ENCODE measurements at regions not wholly inside any gene's neighbourhood (a gene's known extent, or its start where the extent isn't known, plus 50 kb on each side); places are given as distances from the start of the nearest gene placed in this dataset.

- DNase-seq: no peak
These were observed 384.6 kb upstream of the KHDRBS2 start for GRCh38 chr6:62670490-62671223.

- no peak for DNase-seq
These were observed 383.8 kb upstream of the KHDRBS2 start for GRCh38 chr6:62669831-62670230.

- DNase-seq: peak in 2 of 3 donors; percentile 1 to 28
These were observed 366.8 kb upstream of the KHDRBS2 start for GRCh38 chr6:62652692-62653328.

GRCh38 chr6:62645274-62645673 lies 359.2 kb upstream of the KHDRBS2 start:
- no peak for DNase-seq

DNA sequence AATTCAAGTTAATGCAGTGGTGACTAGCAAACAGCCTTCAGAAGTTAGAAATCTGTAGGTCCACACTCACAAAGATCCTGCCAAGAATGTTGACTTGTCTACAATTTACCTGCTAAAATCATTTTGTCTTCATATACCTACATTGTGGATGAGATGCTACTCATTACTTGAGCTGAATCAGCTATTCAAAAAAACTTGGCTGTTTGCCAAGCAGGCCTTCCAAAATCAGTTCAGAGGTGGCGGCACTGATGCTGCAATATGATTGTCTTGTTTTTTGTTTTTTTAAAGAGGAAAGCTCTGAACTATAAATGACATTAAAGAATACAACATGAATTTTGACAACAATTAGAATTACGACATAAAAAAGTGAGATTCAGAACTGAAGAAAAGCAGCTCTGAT lies 354.7 kb upstream of the KHDRBS2 start:
- DNase-seq: no peak

GRCh38 chr6:62626661-62627060 lies 340.6 kb upstream of the KHDRBS2 start:
- DNase-seq: no peak

GRCh38 chr6:62623846-62624532 lies 338.0 kb upstream of the KHDRBS2 start:
- DNase-seq: no peak

DNA sequence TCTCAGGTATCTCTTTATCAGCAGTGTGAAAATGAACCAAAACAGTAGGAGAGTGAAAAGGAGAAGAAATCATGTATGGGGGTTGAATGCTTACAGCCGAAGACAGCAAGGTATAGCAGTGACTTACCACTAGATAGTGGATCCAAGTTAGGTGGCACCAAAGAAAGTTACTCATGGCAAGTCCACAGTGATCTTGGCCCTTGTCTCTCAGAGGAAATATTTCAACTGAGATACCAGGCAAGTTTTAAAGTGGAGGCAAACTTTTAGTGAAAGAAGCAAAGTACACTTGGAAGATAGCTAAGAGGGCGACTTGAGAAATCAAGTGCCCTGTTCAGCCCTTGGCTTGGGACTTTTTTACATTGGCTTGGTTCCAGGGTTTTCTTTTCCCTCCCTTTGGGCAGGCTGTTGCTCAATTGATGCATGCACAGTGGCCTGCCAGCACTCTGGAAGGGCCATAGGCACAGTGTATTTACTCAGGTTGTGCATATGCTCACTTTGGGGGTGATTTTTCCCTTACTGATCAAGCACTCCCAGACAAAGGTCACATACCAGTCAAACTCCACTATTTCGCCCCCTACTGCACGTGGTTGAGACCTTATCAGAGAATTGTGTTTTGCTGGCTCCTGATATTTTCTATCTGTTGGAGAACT lies 329.5 kb upstream of the KHDRBS2 start:
- DNase-seq: no peak

GRCh38 chr6:62614442-62614841 lies 328.4 kb upstream of the KHDRBS2 start:
- DNase-seq: no peak

DNA sequence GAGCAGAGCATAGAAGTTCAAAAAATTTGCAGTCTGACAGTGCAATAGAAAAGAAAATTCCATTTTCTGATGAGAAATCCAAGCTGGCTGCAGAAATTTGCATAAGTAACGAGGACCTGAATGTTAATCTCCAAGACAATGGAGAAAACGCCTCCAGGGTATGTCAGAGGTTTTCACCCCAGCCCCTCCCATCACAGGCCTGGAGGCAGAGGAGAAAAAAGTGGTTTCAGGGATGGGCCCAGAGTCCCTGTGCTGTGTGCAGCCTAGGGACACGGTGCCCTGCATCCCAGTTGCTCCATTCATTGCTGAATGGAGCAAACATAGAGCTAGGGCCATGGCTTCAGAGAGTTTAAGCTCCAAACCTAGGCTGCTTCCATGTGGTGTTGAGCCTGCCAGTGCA lies 327.9 kb upstream of the KHDRBS2 start:
- DNase-seq: no peak

DNA sequence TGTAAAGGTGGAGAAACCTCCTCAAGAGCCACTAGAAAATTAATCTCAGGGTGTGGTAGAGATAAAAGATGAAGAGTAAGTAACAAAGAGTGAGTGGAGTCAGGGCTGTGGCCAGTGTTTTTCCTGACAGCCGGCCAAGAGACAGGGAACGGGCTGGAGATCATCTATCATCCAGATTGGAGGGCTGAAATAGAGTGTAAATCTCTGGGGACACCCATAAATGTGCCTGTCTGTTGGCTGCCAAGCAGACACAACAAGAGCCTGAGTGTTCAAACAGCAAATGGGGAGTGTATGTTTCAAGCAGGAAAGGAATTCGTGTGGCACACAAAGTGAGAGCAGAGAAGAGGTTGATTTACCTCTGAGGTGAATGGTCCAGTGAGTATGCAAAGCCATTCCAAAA lies 326.4 kb upstream of the KHDRBS2 start:
- no peak for DNase-seq

DNA sequence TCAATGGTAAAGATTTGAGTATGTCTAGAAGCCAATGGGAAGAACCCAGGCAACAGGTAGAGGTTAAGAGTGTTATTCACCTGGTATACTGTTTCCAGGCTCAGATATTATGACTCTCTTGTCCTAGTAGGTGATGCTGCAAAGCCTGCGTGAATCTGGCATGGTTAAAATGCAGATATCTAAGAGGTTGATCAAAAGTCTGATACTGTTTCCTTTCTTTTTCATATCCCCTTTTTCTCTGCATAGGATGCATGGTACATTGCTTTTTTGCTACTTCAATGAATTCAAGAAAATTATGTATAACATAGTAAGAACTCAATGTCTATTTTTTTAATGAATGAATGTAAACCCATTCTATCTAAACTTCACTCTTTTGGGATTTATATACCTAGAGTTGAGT lies 284.3 kb upstream of the KHDRBS2 start:
- no peak for DNase-seq

DNA sequence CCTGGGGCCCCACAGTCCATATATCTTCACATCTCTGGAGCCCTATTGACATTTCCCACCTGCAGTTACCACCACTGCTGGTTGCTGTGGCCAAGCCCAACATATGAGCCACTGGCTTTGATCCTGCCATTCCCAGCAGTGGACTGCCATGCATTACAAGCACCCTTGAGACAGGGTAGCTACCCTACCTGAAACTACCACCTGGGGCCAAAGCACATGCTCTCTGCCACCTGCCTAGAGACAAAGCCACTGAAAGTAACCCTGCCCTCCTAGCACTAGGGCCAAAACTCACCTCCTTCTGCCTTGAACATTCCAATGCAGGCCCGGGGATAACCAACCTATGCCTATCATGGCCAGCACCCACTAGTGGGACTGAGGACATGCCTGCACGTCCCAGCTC lies 255.5 kb upstream of the KHDRBS2 start:
- no peak for DNase-seq

- no peak for DNase-seq
These were observed 245.0 kb upstream of the KHDRBS2 start for GRCh38 chr6:62530985-62531384.

- no peak for DNase-seq
These were observed 243.0 kb upstream of the KHDRBS2 start for GRCh38 chr6:62528894-62529526.

- DNase-seq: no peak
These were observed 237.6 kb upstream of the KHDRBS2 start for GRCh38 chr6:62523630-62524029.

- no peak for DNase-seq
These were observed 233.5 kb upstream of the KHDRBS2 start for GRCh38 chr6:62519574-62519973.

GRCh38 chr6:62516291-62517141 lies 230.5 kb upstream of the KHDRBS2 start:
- DNase-seq: no peak

DNA sequence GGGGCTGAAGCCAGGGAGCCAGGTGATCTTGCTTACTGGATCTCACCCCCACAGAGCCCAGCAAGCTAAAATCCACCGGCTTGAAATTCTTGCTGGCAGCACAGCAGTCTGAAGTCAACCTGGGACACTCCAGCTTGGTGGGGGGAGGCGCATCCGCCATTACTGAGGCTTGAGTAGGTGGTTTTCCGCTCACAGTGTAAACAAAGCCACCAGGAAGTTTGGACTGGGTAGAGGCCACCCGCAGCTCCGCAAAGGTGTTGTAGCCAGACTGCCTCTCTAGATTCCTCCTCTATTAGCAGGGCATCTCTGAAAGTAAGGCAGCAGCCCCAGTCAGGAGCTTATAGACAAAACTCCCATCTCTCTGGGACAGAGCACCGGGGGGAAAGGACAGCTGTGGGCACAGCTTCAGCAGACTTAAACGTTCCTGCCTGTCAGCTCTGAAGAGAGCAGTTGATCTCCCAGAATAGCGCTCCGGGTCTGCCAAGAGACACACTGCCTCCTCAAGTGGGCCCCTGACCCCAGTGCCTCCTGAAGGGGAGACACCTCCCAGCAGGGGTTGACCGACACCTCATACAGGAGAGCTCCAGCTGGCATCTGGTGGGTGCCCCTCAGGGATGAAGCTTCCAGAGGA lies 206.3 kb upstream of the KHDRBS2 start:
- no peak for DNase-seq

GRCh38 chr6:62480544-62480943 lies 194.5 kb upstream of the KHDRBS2 start:
- no peak for DNase-seq

GRCh38 chr6:62479697-62480220 lies 193.7 kb upstream of the KHDRBS2 start:
- DNase-seq: no peak
